ENCODE measurements at regions not wholly inside any gene's neighbourhood (a gene's known extent, or its start where the extent isn't known, plus 50 kb on each side); places are given as distances from the start of the nearest gene placed in this dataset.

GRCh38 chr18:51279367-51279984 is 82.0 kb upstream of the MEX3C start:
- TF ChIP-seq SUZ12 (IDR thresholded peaks at IDR 0.05) (no peak), FOXM1 (IDR thresholded peaks at IDR 0.05; ENCODE audit: borderline replicate concordance) (no peak)
